HFFc6 (cell line): ENCODE measurements at regions not wholly inside any gene's neighbourhood (a gene's known extent, or its start where the extent isn't known, plus 50 kb on each side); places are given as distances from the start of the nearest gene placed in this dataset.

Experiments used
- DNase-seq: peaks from one replicate; pipeline ENCODE4 v3.0.0-alpha.2; 2018
- H3K27ac Mint-ChIP-seq: 2 replicates; pipeline ENCODE4 v1.8.0; 2020; ENCODE audit warnings: mild to moderate bottlenecking, mixed read lengths
- H3K27me3 Mint-ChIP-seq: 2 replicates; pipeline ENCODE4 v1.8.0; 2021; ENCODE audit warnings: mild to moderate bottlenecking, moderate library complexity, mixed read lengths; ENCODE audit not compliant: insufficient read depth
- H3K36me3 Mint-ChIP-seq: 2 replicates; pipeline ENCODE4 v1.8.0; 2021; ENCODE audit warnings: low read depth, mixed read lengths
- H3K4me1 Mint-ChIP-seq: 2 replicates; pipeline ENCODE4 v1.8.0; 2020; ENCODE audit warnings: low read depth, mixed read lengths
- H3K4me3 Mint-ChIP-seq: 2 replicates; pipeline ENCODE4 v1.8.0; 2020; ENCODE audit warnings: mild to moderate bottlenecking, moderate library complexity, mixed read lengths
- H3K9me3 Mint-ChIP-seq: 2 replicates; pipeline ENCODE4 v1.8.0; 2020; ENCODE audit warnings: mild to moderate bottlenecking, mixed read lengths
- TF ChIP-seq, protein P1 (sequence below): fragments of 200-600 bp; sonication (generic); IDR thresholded peaks from 2 replicates; pipeline ENCODE4 v1.5.0; 2021; ENCODE audit warnings: antibody characterized with exemption, mild to moderate bottlenecking

DNA sequence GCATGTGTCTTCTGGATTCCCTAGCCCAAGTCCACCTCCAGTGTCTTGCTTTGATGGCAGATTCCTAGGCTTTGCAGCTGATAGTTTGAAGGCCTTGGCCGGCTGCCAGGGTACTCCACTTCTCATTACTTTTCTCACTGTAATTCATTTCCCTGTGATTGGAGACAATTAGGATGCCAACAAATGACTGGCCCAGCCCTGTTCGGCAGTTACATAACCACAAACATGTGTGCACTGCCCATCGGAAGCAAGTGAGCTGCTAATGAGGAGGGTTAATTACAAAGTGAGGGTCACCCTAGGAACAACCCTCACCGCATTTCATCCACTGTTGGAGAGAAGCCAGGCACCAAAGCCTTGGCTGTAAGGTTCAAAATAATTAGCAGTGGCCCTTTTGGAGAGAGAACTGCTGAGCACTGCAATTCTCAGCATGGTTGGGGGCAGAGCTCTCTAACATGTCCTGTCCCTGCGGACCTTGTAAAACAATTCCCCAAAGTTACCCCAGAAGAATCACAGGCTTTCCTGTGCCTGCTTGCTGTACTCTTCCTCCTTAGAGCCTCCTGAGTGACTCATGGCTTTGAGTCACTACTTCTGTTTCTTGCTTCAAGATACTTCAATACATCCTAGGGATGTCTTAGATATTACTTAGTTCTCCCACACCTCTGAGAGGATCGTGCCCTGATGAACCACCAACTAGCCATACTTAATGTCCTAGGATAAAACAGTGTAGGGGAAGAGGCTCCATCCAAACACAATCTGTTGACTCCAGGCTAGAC is 109.7 kb upstream of the GALNT18 start:
- Mint-ChIP-seq H3K4me1 (peaks cover 20% of the 10 kb centered on the region), H3K36me3 (no peaks in the 10 kb centered on the region), H3K9me3 (no peaks in the 10 kb centered on the region; the same call in 1 of the 2 replicates), H3K4me3 (peak overlapping the region; percentile 34; the same call in 1 of the 2 replicates), H3K27me3 (peaks cover 17% of the 10 kb centered on the region), H3K27ac (peak overlapping the region; percentile 53)
- DNase-seq, result peak; percentile 64
- TF ChIP-seq, protein P1, sequence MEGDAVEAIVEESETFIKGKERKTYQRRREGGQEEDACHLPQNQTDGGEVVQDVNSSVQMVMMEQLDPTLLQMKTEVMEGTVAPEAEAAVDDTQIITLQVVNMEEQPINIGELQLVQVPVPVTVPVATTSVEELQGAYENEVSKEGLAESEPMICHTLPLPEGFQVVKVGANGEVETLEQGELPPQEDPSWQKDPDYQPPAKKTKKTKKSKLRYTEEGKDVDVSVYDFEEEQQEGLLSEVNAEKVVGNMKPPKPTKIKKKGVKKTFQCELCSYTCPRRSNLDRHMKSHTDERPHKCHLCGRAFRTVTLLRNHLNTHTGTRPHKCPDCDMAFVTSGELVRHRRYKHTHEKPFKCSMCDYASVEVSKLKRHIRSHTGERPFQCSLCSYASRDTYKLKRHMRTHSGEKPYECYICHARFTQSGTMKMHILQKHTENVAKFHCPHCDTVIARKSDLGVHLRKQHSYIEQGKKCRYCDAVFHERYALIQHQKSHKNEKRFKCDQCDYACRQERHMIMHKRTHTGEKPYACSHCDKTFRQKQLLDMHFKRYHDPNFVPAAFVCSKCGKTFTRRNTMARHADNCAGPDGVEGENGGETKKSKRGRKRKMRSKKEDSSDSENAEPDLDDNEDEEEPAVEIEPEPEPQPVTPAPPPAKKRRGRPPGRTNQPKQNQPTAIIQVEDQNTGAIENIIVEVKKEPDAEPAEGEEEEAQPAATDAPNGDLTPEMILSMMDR, result no peak

DNA sequence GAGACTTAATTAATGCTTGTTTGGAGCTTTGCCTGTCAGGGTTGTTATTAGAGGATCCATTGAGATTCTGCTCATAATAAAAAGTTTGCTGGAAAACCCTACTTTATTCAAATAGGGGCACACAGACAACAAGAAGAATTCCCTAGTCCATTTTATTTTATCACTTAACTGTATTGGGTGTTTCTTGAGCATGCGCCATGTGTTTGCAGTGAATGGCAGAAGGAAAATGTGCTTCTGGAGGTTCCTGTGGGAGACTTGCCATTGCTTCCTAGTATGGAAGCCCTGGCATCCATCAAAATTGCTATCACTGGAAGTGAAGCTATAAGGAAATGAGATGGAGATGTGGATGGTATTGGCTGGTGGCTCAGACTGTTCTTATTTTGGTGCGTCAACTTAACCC is 106.6 kb upstream of the GALNT18 start:
- Mint-ChIP-seq H3K9me3 (no peaks in the 10 kb centered on the region; the same call in 1 of the 2 replicates), H3K27ac (no peak overlapping the region), H3K27me3 (peaks cover 15% of the 10 kb centered on the region), H3K4me1 (peaks cover 20% of the 10 kb centered on the region), H3K36me3 (no peaks in the 10 kb centered on the region), H3K4me3 (no peak overlapping the region)
- no peak for DNase-seq
- TF ChIP-seq, protein P1, result no peak

DNA sequence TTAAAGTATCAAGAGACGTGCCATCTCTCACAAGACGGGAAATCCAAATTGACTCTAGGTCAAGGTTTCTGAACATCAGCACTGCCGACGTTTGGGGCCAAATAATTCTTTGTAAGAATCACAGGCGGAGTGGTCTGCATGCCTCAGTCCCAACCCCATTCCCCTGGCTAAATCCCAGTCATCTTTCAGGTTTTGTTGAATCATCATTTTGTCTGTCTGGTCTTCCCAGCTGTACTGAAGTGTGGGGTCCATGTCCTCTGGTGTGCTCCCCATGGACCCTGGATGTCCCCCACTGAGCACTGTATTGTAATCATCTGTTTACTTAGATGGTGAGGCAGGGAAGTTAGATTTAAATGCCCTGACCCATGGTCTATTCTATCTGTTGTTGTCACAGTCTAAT is 103.6 kb upstream of the GALNT18 start:
- Mint-ChIP-seq H3K27ac (no peak overlapping the region), H3K9me3 (no peaks in the 10 kb centered on the region; the same call in 1 of the 2 replicates), H3K4me3 (no peak overlapping the region), H3K36me3 (no peaks in the 10 kb centered on the region), H3K27me3 (peaks cover 28% of the 10 kb centered on the region), H3K4me1 (no peaks in the 10 kb centered on the region)
- TF ChIP-seq, protein P1, result no peak
- DNase-seq, result no peak

DNA sequence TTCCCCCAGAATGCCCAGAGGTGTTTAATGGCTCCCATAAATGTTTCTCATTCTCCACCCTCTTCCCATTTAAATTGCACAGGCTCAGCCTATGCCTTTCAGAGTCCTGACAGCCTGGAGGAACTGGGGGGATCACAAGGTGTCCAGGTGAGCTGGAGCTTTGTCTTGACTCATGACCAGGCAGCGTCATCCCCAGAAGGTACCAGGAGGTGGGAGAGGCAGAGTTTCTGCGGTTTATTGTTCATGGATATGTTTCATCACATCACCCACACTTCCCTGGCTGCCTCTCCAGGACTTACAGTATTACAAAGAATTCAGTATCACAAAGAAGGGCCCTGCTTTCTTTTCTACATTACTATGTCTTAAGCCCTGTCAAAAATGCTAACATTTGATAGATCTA is 103.2 kb upstream of the GALNT18 start:
- Mint-ChIP-seq H3K27ac (no peak overlapping the region), H3K4me3 (no peak overlapping the region), H3K36me3 (no peaks in the 10 kb centered on the region), H3K4me1 (no peaks in the 10 kb centered on the region), H3K27me3 (peaks cover 28% of the 10 kb centered on the region), H3K9me3 (no peaks in the 10 kb centered on the region; the same call in 1 of the 2 replicates)
- TF ChIP-seq, protein P1, result no peak
- DNase-seq, result no peak

DNA sequence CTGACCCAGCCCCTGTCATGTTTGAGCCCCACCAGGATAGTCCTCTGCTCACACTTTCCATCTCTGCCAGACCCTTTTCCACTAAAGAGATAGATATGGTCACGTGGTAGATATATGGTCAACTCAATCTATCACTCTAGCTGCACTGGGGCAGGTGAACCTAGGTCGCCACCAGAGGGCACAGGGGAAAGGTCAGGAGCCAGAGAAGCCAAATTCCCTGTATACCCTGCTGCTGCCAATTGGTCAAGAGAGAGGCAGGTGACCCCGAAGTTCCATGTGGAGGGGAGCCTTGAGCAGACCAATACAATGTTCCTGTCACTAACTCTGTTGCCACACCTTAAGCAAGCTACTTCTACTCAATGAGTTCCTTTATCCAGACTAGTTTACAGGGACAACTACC is 101.1 kb upstream of the GALNT18 start:
- DNase-seq, result no peak
- no peak overlapping the region for H3K27ac Mint-ChIP-seq
- peaks cover 23% of the 10 kb centered on the region for H3K27me3 Mint-ChIP-seq
- TF ChIP-seq, protein P1, result no peak
- H3K36me3 Mint-ChIP-seq, result no peaks in the 10 kb centered on the region
- no peaks in the 10 kb centered on the region for H3K9me3 Mint-ChIP-seq
- no peaks in the 10 kb centered on the region for H3K4me1 Mint-ChIP-seq
- no peak overlapping the region for H3K4me3 Mint-ChIP-seq
